HEK293 (cell line): ENCODE measurements at regions not wholly inside any gene's neighbourhood (a gene's known extent, or its start where the extent isn't known, plus 50 kb on each side); places are given as distances from the start of the nearest gene placed in this dataset.

ENCODE experiments used
- CTCF ChIP-seq: fragments of 450-650 bp; formaldehyde crosslinking; IDR thresholded peaks from 2 replicates; pipeline ENCODE4 v1.5.1; 2016; ENCODE audit warnings: missing biosample characterization, missing genetic modification characterization
- MYNN ChIP-seq: fragments of 450-650 bp; formaldehyde crosslinking; IDR thresholded peaks from 2 replicates; pipeline ENCODE4 v1.5.1; 2016; ENCODE audit warnings: missing biosample characterization, missing genetic modification characterization, borderline replicate concordance
- TCF7L2 ChIP-seq: IDR thresholded peaks from 2 replicates; pipeline ENCODE4 v1.6.1; 2011; ENCODE audit warnings: low read depth, mild to moderate bottlenecking, inconsistent platforms, low read length, moderate library complexity, borderline replicate concordance
- YY1 ChIP-seq: fragments of 450-650 bp; formaldehyde crosslinking; IDR thresholded peaks from 2 replicates; pipeline ENCODE4 v1.5.1; 2018; ENCODE audit warnings: missing biosample characterization, missing genetic modification characterization
- ZBTB11 ChIP-seq: fragments of 450-650 bp; formaldehyde crosslinking; conservative IDR thresholded peaks from 2 replicates; pipeline ENCODE4 v1.5.1; 2016; ENCODE audit warnings: low read depth, missing biosample characterization, missing genetic modification characterization
- ZBTB17 ChIP-seq: fragments of 450-650 bp; formaldehyde crosslinking; IDR thresholded peaks from 2 replicates; pipeline ENCODE4 v1.5.1; 2016; ENCODE audit warnings: missing biosample characterization, missing genetic modification characterization
- ZBTB44 ChIP-seq: fragments of 450-650 bp; IDR thresholded peaks from 2 replicates; pipeline ENCODE4 v1.5.1; 2018; ENCODE audit warnings: missing biosample characterization, mild to moderate bottlenecking, missing genetic modification characterization
- ZNF2 ChIP-seq: fragments of 450-650 bp; formaldehyde crosslinking; IDR thresholded peaks from 2 replicates; pipeline ENCODE4 v1.5.1; 2016; ENCODE audit warnings: missing biosample characterization, missing genetic modification characterization
- ZNF274 ChIP-seq, 2 experiments: fragments of 200-500 bp in 1 of 2; fragments of 450-650 bp in 1 of 2; sonication (Bioruptor generic) in 1 of 2; formaldehyde crosslinking in 1 of 2; IDR thresholded peaks; 2 replicates each; pipeline versions ENCODE4 v1.5.1 to v1.6.1; 2014 to 2016; ENCODE audit warnings: borderline replicate concordance in 1 of 2, inconsistent platforms in 1 of 2, low read length in 1 of 2, missing biosample characterization in 1 of 2, missing genetic modification characterization in 1 of 2
- ZNF292 ChIP-seq: fragments of 450-650 bp; formaldehyde crosslinking; IDR thresholded peaks from 2 replicates; pipeline ENCODE4 v1.5.1; 2016; ENCODE audit warnings: low read depth, missing biosample characterization, missing genetic modification characterization, borderline replicate concordance
- ZNF521 ChIP-seq: fragments of 450-650 bp; formaldehyde crosslinking; IDR thresholded peaks from 2 replicates; pipeline ENCODE4 v1.5.1; 2017; ENCODE audit warnings: missing biosample characterization, mild to moderate bottlenecking, missing genetic modification characterization
- ZNF610 ChIP-seq: fragments of 450-650 bp; formaldehyde crosslinking; IDR thresholded peaks from 2 replicates; pipeline ENCODE4 v1.5.1; 2016; ENCODE audit warnings: missing biosample characterization, missing genetic modification characterization, borderline replicate concordance
- ZNF639 ChIP-seq: fragments of 450-650 bp; formaldehyde crosslinking; IDR thresholded peaks from 2 replicates; pipeline ENCODE4 v1.5.1; 2016; ENCODE audit warnings: missing biosample characterization, missing genetic modification characterization
- ZNF792 ChIP-seq: fragments of 450-650 bp; formaldehyde crosslinking; IDR thresholded peaks from 2 replicates; pipeline ENCODE4 v1.5.1; 2016; ENCODE audit warnings: missing biosample characterization, missing genetic modification characterization

- TF ChIP-seq ZNF274 (IDR thresholded peaks at IDR 0.05; ENCODE audit: low read length) (no peak), ZNF274 (tag by site-specific recombination; IDR thresholded peaks at IDR 0.05; ENCODE audit: borderline replicate concordance) (no peak), CTCF (tag by site-specific recombination) (no peak), ZNF792 (tag by site-specific recombination) (no peak), ZBTB11 (tag by site-specific recombination) (no peak), ZNF292 (no peak), YY1 (tag by site-specific recombination) (no peak), TCF7L2 (no peak), ZBTB44 (no peak), ZNF639 (tag by site-specific recombination) (no peak), ZBTB17 (no peak), ZNF2 (tag by site-specific recombination) (no peak), ZNF610 (no peak), MYNN (tag by site-specific recombination) (no peak), ZNF521 (tag by site-specific recombination) (no peak)
Observed at GRCh38 chr7:114152314-114152938, 233.6 kb upstream of the PPP1R3A start.
